HPDE6-E6E7 (cell line): ENCODE measurements at regions not wholly inside any gene's neighbourhood (a gene's known extent, or its start where the extent isn't known, plus 50 kb on each side); places are given as distances from the start of the nearest gene placed in this dataset.
"Not testable (repeated sequence)": the region's sequence is repeated elsewhere in the genome, so short reads cannot be mapped to it uniquely, and the experiment has no call there.

Experiments
- DNase-seq: peaks from one replicate; pipeline ENCODE4 v3.0.0; 2011; ENCODE audit warnings: missing footprints; ENCODE audit errors: extremely low spot score

DNA sequence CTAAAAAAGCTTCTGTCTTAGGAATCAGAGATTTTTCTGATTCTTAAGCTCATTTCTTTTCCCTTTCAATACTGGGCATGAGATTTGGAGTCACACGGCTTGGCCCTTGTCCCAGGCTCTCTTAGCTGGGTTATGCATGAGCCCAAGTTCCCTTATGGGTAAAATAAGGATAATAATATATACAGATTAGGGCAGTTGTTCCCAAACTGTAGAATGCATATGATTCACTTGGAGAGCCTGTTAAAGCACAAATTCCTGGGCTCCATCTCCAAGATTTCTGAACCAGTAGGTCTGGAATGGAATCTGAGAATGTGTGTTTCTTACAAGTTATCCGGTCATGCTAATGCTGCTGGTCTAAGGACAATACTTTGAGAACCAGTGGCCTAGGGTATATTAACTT is 154.0 kb downstream of the REEP3 start:
- DNase-seq, result no peak

GRCh38 chr10:63677001-63677400 is 155.8 kb downstream of the REEP3 start:
- DNase-seq, result no peak

DNA sequence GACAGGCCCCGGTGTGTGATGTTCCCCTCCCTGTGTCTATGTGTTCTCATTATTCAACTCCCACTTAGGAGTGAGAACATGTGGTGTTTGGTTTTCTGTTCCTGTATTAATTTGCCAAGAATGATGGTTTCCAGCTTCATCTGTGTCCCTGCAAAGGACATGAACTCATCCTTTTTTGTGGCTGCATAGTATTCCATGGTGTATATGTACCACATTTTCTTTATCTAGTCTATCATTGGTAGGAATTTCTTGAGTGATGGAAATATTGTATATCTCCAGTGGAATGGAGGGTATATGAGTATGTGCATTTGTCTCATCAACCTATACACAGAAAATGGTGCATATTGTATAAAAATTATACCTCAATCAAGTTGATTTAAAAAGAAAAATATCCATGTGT is 159.3 kb downstream of the REEP3 start:
- DNase-seq, result not testable (repeated sequence)

DNA sequence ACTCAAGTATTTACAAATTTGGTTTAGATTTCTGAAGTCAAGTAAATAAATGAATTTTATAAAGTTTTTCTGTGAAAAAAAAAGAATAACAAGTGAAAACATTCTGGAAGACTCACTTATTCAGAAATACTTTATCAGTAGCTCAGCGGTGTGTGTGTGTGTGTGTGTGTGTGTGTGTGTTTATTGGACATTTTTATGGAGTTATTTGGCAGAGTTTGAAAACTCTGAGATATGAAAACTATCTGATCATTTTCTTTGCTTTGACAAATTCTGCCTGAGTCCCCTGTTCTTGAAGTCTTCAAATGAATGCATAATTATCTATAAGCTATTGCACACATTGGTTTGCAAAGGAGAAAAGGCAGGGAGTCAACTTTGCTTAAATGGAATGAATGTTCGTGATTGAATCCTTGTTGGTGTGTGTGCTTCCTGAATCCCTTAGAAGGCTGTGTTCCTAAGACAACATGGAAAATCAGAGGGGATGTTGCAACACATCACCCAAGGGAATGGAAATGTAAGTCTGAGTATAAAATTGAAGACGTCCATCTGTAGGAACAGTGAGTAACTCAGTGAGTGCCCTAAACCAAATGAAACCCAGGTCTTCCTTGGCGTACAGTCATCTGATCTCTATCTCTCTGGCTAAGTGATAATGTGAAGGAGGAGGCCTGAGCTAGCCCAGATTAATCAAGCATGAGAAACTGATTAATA is 160.9 kb downstream of the REEP3 start:
- DNase-seq, result no peak

GRCh38 chr10:63682698-63683052 is 161.5 kb downstream of the REEP3 start:
- not testable (repeated sequence) for DNase-seq

GRCh38 chr10:63683223-63683622 is 162.0 kb downstream of the REEP3 start:
- no peak for DNase-seq

DNA sequence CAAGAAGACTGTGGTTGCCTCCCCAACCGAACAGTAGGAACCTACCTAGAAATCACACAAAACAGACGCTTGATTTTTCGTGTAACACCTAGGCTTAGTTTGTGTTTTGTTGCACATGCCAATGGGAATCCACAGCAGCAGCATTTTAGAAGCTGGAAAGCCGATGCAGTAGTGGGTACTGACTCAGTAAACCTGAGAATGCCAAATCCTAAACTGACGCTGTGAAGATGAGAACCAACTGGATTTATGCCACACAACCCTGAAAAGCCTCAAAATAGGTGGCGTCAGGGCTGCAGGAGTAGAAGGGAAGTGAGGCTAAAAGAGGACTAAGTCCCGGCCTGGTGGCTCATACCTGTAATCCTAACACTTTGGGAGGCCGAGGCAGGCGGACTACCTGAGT is 162.5 kb downstream of the REEP3 start:
- DNase-seq, result no peak

GRCh38 chr10:63684257-63684936 is 163.2 kb downstream of the REEP3 start:
- no peak for DNase-seq

DNA sequence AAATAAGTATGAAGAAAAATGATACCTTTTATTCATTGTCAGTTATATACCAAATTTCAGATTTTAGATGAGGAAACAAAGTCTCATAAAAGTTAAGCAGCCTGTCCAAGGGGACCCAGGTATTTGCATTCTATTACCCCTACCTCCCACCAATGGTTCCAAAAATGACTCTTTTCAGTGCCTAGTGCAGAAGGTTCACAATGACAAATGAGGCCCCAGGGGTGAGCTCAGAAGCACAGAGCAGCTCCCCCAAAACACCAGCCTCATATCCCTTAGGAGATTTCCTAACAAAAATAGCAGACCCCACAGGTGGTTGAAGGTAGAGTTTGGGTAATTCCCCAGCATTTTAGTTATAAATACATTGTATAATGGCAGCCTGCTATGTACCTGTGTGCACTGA is 168.6 kb downstream of the REEP3 start:
- no peak for DNase-seq

DNA sequence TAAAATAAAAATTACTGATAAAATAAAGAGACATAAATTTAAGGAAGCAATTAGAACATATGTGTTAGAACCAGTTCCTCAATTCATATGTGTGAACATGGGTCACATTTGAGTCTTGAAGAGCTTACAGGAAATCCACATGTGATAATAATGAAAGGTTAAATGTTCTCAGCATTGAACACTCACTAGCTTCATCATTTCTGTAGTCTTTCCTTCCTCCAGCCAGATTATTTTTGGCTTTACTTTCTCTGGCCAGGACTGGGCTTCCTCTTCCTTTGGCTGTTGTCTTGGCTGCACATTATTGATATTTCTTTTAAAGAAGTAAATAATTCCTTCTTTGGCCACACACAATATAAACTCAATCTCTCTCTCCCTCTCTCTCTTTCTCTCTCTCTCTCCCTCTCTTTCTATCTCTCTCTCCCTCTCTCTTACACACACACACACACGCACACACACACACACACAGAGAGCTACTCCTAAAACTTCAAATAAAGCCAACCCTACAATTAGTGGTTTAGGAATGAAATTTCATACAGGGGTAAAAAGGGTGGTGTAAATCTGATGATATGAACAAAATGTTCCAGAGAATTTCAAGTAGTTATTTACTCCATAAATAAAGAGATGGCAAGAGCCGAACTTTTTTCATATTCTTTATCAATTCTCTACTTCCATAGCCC is 171.2 kb downstream of the REEP3 start:
- DNase-seq, result no peak

DNA sequence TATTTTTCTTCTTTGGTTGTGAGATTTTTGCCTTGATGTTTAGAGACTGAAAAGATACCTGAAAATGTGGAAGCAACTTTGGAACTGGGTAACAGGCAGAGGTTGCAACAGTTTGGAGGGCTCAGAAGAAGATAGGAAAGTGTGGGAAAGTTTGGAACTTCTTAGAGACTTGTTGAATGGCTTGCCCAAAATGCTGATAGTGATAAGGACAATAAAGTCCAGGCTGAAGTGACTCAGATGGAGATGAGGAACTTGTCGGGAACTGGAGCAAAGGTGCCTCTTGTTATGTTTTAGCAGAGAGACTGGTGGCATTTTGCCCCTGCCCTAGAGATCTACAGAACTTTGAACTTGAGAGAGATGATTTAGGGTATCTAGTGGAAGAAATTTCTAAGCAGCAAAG is 171.8 kb downstream of the REEP3 start:
- not testable (repeated sequence) for DNase-seq

- DNase-seq, result no peak
These were observed 175.0 kb downstream of the REEP3 start for GRCh38 chr10:63696205-63696604.

GRCh38 chr10:63697956-63698786 is 177.0 kb downstream of the REEP3 start:
- DNase-seq, result no peak

GRCh38 chr10:63698787-63699150 is 177.6 kb downstream of the REEP3 start:
- no peak for DNase-seq

GRCh38 chr10:63699785-63700613 is 178.8 kb downstream of the REEP3 start:
- peak; percentile 82 for DNase-seq

- DNase-seq, result no peak
These were observed 179.5 kb downstream of the REEP3 start for GRCh38 chr10:63700631-63701156.

- DNase-seq, result no peak
These were observed 180.9 kb downstream of the REEP3 start for GRCh38 chr10:63702092-63702491.

DNA sequence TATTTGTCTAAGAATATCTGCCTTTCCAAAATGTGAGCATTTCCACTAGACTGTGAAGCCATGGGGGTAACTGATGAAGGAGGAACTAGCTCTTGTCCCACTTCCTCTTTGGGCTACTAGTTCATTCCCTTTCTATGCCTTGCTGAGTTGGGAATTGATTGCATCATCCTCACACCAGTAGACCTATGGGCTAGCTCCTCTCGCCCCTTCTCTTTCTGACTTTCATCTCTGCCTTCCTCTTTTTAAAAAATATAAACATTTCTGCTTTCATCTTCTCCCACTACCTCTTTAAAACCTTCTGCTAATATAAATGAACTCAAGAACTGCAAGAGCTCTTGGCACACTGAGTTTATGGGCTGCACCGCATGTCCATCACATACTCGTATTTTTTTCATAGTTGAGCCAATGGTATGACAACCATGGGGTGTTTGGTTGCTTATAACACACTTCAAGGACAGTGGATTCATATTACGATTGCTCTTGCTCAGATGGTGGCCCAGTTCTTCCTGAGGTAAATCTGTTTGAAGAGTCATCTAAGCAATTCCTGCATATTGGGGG is 182.0 kb downstream of the REEP3 start:
- no peak for DNase-seq

DNA sequence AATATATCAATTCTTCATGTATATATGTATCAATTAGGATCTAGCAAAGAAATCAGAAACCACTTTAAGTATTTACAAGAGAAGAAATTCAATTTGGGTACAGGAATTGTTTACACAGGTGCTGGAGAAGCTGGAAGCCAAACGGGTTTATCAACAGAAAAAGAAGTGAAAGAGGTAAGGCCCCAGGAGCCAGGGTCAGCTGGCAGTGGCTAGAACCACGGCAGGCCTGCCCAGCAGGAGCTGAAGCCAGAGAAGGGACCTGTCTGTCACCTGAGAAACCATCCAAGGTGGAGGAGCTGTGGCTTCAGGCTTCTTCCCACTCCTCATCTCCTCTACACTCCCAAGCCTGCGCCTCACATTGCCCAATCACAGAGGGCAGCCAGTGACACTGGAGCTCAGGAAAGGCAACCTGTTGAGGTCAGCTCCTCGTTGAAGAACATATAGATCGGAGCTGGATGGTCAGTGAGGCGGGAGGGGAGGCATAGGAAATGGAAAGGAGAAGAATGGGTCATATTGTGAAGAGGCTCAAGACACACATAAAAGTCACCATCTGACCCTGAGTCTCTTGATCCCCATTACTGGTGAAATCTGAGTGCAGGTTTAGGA is 182.6 kb downstream of the REEP3 start:
- no peak for DNase-seq

DNA sequence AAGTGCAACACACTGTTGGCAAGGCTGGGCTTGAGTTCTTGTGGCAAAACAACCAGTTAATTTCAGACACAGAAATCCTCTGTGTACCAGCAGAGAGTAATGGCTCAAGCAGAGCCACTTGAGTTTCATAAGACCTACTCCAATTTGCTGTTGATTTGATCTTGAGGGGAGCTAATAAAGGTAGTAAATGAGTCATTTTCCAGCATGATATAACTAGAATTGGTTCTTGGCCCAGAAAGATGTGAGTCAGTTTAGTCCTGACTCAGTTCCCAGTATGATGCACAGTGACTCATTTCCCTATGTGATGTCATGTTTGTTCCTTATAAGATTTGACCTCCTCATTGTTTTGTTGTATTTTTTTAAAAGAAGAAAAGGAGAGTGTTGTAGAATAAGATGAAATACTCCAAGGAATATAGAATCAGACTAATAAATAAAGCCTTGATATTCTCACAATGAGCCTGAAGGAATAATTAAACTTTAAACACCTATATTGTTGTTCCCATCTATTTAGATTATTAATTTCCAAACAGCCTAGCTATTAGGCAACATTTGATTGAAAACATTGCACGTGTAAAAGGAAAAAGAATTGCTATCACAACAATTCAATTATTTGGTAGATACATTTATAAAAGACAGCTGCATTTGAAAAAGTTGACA is 186.2 kb downstream of the REEP3 start:
- peak; percentile 72 for DNase-seq
